Suprapubic skin (tissue), 4 donors: ENCODE measurements at regions not wholly inside any gene's neighbourhood (a gene's known extent, or its start where the extent isn't known, plus 50 kb on each side); places are given as distances from the start of the nearest gene placed in this dataset.
"Not testable (repeated sequence)": the region's sequence is repeated elsewhere in the genome, so short reads cannot be mapped to it uniquely, and the experiment has no call there.

Experiments used
- DNase-seq, 2 donors: peaks; one replicate each; pipeline ENCODE4 v3.0.0-alpha.2; 2019; ENCODE audit warnings: low spot score in 2 of 2
- H3K27ac ChIP-seq: fragments of 200-600 bp; sonication (generic); one replicate; pipeline ENCODE4 v1.5.1; 2019
- H3K27me3 ChIP-seq: fragments of 200-600 bp; sonication (generic); one replicate; pipeline ENCODE4 v1.5.1; 2019
- H3K36me3 ChIP-seq: fragments of 200-600 bp; sonication (generic); one replicate; pipeline ENCODE4 v1.5.1; 2019
- H3K4me1 ChIP-seq: fragments of 200-600 bp; sonication (generic); one replicate; pipeline ENCODE4 v1.5.1; 2019
- H3K4me3 ChIP-seq: fragments of 200-600 bp; sonication (generic); one replicate; pipeline ENCODE4 v1.5.1; 2019; ENCODE audit warnings: mild to moderate bottlenecking
- H3K9me3 ChIP-seq: fragments of 200-600 bp; sonication (generic); one replicate; pipeline ENCODE4 v1.5.1; 2019
- EP300 ChIP-seq: sonication (generic); formaldehyde crosslinking; IDR thresholded peaks from one replicate; pipeline ENCODE4 v1.6.1; 2017; ENCODE audit warnings: antibody characterized with exemption
- POLR2A ChIP-seq, 2 donors: fragments of 450-650 bp; IDR thresholded peaks; one replicate each; pipeline ENCODE4 v1.6.1; 2017; ENCODE audit warnings: antibody characterized with exemption in 2 of 2, mild to moderate bottlenecking in 2 of 2, moderate library complexity in 2 of 2
- POLR2AphosphoS5 ChIP-seq, 3 donors: sonication (generic); formaldehyde crosslinking; IDR thresholded peaks; one replicate each; pipeline ENCODE4 v1.6.1; 2017; ENCODE audit warnings: antibody characterized with exemption in 3 of 3
- WGBS: methylation state at CpG from one replicate; pipeline ENCODE4 v1.1.5; 2018; 5-methylcytosine and 5-hydroxymethylcytosine counted together
- TF ChIP-seq, protein P1 (sequence below), 2 donors: fragments of 200-600 bp in 1 of 2; fragments of 450-650 bp in 1 of 2; sonication (generic) in 1 of 2; IDR thresholded peaks; one replicate each; pipeline ENCODE4 v1.5.1; 2016 to 2019; ENCODE audit warnings: antibody characterized with exemption in 2 of 2, mild to moderate bottlenecking in 1 of 2, moderate library complexity in 1 of 2

DNA sequence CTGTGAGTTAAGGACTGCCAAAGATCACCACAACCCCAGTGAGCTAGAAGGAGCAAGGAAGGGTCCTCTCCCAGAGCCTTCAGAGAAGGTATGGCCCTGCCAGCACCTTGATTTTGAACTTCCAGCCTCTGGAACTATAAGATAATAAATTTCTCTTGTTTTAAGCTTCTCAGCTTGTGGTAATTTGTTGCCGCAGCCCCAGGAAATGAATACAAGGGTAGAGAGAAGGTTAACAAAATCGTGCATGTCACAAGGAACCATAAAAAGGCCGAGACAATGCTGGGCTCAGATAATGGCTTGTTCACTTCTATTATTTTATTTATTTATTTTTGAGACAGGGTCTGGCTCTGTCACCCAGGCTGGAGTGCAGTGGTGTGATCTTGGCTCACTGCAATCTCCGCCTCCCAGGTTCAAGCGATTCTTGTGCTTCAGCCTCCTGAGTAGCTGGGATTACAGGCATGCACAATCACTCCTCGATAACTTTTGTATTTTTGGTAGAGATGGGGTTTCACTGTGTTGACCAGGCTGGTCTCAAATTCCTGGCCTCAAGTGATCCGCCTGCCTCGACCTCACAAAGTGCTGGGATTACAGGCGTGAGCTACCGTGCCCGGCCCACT, 71.5 kb downstream of the WSB1 start:
- H3K27ac ChIP-seq, H3K36me3 ChIP-seq, H3K4me3 ChIP-seq, H3K9me3 ChIP-seq, H3K4me1 ChIP-seq, H3K27me3 ChIP-seq, DNase-seq: not testable (repeated sequence)
- WGBS = 93% methylated on average over 11 of the region's 11 CpGs

DNA sequence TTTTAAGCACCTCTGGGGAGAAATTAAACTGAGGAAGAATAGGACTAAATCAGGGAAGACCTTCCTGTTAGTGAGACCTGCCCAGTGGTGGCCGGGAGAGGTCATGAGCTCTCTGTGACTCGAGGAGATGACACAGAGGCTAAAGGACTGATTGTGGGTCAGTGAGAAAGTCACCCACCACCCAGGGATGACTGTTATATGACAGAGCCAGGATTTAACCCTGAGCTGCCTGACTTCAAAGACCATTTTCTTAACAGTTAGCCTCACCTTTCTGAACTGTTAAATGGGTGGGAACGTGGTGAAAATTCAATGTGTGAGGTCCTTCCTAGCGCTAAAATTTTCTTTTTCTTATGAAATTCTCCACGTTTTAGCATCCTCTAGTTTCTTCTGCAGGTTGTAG, 72.5 kb downstream of the WSB1 start:
- Histone ChIP-seq H3K27ac (no peak overlapping the region), H3K27me3 (no peaks in the 10 kb centered on the region), H3K4me3 (no peak overlapping the region), H3K9me3 (peaks cover 6% of the 10 kb centered on the region), H3K4me1 (no peaks in the 10 kb centered on the region), H3K36me3 (no peaks in the 10 kb centered on the region)
- DNase-seq = no peak
- TF ChIP-seq, protein P1, sequence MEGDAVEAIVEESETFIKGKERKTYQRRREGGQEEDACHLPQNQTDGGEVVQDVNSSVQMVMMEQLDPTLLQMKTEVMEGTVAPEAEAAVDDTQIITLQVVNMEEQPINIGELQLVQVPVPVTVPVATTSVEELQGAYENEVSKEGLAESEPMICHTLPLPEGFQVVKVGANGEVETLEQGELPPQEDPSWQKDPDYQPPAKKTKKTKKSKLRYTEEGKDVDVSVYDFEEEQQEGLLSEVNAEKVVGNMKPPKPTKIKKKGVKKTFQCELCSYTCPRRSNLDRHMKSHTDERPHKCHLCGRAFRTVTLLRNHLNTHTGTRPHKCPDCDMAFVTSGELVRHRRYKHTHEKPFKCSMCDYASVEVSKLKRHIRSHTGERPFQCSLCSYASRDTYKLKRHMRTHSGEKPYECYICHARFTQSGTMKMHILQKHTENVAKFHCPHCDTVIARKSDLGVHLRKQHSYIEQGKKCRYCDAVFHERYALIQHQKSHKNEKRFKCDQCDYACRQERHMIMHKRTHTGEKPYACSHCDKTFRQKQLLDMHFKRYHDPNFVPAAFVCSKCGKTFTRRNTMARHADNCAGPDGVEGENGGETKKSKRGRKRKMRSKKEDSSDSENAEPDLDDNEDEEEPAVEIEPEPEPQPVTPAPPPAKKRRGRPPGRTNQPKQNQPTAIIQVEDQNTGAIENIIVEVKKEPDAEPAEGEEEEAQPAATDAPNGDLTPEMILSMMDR (IDR thresholded peaks at IDR 0.05) = no peak
- no peak for TF ChIP-seq EP300
- no peak for TF ChIP-seq POLR2A (IDR thresholded peaks at IDR 0.05)
- no peak for TF ChIP-seq POLR2AphosphoS5 (IDR thresholded peaks at IDR 0.05)
- WGBS = 90% methylated on average over 5 of the region's 5 CpGs

DNA sequence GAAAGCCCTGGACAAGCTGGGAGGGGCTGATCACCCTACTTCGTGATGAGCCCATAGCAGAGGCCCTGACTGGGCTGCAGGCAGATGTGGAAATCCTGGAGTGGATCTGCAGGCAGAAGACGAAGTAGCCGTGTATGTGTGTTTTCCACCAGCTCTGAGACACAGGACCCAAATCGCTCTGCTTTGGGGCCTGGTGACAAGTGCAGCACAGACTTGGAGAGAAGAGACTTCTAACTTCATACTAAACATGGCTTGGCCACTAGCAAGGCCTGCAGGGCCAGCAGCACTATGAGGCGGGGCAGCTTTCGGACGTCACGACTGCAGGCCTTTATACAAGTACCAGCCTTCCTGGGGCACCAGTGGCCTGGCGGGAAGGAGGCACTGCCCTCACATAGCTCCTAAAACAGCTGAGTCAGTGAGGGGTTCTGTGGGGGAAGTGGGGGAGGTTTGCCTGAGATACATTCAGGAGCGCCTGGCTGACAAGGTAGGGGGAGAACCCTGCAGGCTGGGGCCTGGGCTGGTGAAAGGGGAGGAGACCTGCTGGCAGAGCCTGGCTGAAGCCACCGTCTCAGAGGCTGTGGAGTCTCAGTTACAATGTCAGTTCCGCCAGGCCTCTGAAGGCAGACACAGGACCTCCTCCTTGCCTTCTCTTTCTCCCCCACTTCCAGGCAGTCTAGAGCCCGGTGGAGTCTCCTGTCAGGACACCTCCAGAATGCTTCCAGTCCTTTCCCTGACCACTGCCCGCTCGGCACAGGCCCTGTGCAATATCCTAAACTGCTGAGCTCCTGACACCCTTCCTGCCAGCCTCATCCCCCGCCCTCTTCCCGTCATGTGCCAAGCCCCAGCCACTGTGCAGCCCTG, 73.4 kb downstream of the WSB1 start:
- Histone ChIP-seq H3K4me1 (no peaks in the 10 kb centered on the region), H3K27ac (no peak overlapping the region), H3K4me3 (no peak overlapping the region), H3K9me3 (peaks cover 8% of the 10 kb centered on the region), H3K27me3 (no peaks in the 10 kb centered on the region), H3K36me3 (no peaks in the 10 kb centered on the region)
- DNase-seq = no peak
- WGBS = 85% methylated on average over 16 of the region's 17 CpGs
- TF ChIP-seq POLR2AphosphoS5 (IDR thresholded peaks at IDR 0.05) (no peak), POLR2A (IDR thresholded peaks at IDR 0.05) (no peak), EP300 (no peak)
- TF ChIP-seq, protein P1 (IDR thresholded peaks at IDR 0.05) = no peak

DNA sequence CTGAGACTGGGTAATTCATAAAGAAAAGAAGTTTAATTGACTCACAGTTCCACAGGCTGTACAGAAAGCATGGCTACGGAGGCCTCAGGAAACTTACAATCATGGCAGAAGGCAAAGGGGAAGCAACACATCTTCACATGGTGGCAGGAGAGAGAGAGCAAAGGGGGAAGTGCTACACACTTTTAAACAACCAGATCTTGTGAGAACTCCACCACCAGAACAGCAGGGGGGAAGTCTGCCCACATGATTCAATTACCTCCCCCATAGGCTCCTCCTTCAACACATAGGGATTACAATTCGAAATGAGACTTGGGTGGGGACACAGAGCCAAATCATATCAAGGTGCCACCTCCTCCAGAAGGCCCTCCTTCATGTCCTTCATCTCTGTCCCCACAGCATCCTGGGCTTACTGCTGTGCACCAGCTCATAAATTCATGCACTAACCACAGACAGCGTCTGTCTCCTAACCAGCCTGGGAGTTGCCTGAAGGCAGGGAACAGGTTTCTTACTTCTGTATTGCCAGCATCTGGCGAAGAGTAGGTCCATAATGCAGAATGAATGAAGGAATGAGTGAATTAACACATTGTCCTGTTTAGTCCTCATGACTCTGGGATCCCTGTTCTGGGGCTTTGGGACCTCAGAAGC, 74.4 kb downstream of the WSB1 start:
- Histone ChIP-seq H3K4me3 (no peak overlapping the region), H3K4me1 (no peaks in the 10 kb centered on the region), H3K27me3 (no peaks in the 10 kb centered on the region), H3K36me3 (no peaks in the 10 kb centered on the region), H3K27ac (no peak overlapping the region), H3K9me3 (peaks cover 8% of the 10 kb centered on the region)
- TF ChIP-seq POLR2AphosphoS5 (IDR thresholded peaks at IDR 0.05) (no peak), EP300 (no peak), POLR2A (IDR thresholded peaks at IDR 0.05) (no peak)
- TF ChIP-seq, protein P1 (IDR thresholded peaks at IDR 0.05) = no peak
- WGBS = 77% methylated on average over 4 of the region's 4 CpGs
- DNase-seq = no peak

DNA sequence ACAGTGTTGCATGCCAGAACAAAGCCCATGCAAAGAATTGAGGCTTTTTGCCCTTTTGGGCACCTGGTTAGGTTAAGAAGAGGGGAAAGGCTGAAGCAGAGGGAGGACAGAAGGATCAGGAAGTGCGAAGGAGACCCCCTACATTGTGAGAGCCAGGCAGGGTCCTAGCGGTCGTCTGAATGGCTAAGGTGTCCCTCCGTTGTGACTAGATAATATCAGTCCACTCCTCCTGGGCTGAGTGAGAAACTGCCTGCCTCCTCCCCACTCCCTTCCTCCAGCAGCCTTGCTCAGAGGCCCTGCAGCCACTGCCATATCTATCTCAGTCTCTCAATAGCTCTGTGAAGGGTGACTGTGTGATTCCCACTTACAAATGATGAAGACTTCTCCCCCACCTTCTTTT, 75.1 kb downstream of the WSB1 start:
- DNase-seq = no peak
- no peaks in the 10 kb centered on the region for H3K27me3 ChIP-seq

More for the DNA sequence above, 75.1 kb downstream of the WSB1 start:
- Histone ChIP-seq H3K36me3 (no peaks in the 10 kb centered on the region), H3K4me1 (no peaks in the 10 kb centered on the region), H3K27ac (no peak overlapping the region), H3K9me3 (peaks cover 8% of the 10 kb centered on the region), H3K4me3 (no peak overlapping the region)
- TF ChIP-seq EP300 (no peak), POLR2A (IDR thresholded peaks at IDR 0.05) (no peak), POLR2AphosphoS5 (IDR thresholded peaks at IDR 0.05) (no peak)
- TF ChIP-seq, protein P1 (IDR thresholded peaks at IDR 0.05) = no peak
- WGBS = 77% methylated on average over 4 of the region's 4 CpGs
